22Rv1 (cell line): ENCODE measurements at regions not wholly inside any gene's neighbourhood (a gene's known extent, or its start where the extent isn't known, plus 50 kb on each side); places are given as distances from the start of the nearest gene placed in this dataset.

Source experiments
- H3K27ac ChIP-seq: fragments of 450-650 bp; 2 replicates; pipeline ENCODE4 v1.5.1; 2017
- CTCF ChIP-seq: fragments of 450-650 bp; IDR thresholded peaks from 2 replicates; pipeline ENCODE4 v1.5.1; 2017; ENCODE audit warnings: mild to moderate bottlenecking
- ZFX ChIP-seq: fragments of 450-650 bp; IDR thresholded peaks from 2 replicates; pipeline ENCODE4 v1.6.1; 2017; ENCODE audit warnings: antibody characterized with exemption, borderline replicate concordance

- no peak overlapping the region for H3K27ac ChIP-seq
- no peak for TF ChIP-seq ZFX
- TF ChIP-seq CTCF = no peak
These were observed 136.5 kb upstream of the ECI2 start for GRCh38 chr6:4271761-4272470.

- TF ChIP-seq ZFX (no peak), CTCF (no peak)
- H3K27ac ChIP-seq = no peak overlapping the region
These were observed 135.4 kb upstream of the ECI2 start for GRCh38 chr6:4270776-4271175.

GRCh38 chr6:4270001-4270400, 134.6 kb upstream of the ECI2 start:
- TF ChIP-seq ZFX = no peak
- TF ChIP-seq CTCF = no peak
- H3K27ac ChIP-seq = no peak overlapping the region

GRCh38 chr6:4268171-4268570, 132.8 kb upstream of the ECI2 start:
- TF ChIP-seq ZFX (no peak), CTCF (no peak)
- no peak overlapping the region for H3K27ac ChIP-seq

GRCh38 chr6:4265740-4266139, 130.4 kb upstream of the ECI2 start:
- TF ChIP-seq CTCF = no peak
- TF ChIP-seq ZFX = no peak
- H3K27ac ChIP-seq = no peak overlapping the region

GRCh38 chr6:4264601-4265000, 129.2 kb upstream of the ECI2 start:
- no peak for TF ChIP-seq CTCF
- TF ChIP-seq ZFX = no peak
- no peak overlapping the region for H3K27ac ChIP-seq

- no peak overlapping the region for H3K27ac ChIP-seq
- TF ChIP-seq ZFX (no peak), CTCF (no peak)
These were observed 128.7 kb upstream of the ECI2 start for GRCh38 chr6:4264081-4264480.
